Endothelial cell (in vitro differentiated cells): ENCODE measurements at regions not wholly inside any gene's neighbourhood (a gene's known extent, or its start where the extent isn't known, plus 50 kb on each side); places are given as distances from the start of the nearest gene placed in this dataset.

Experiments used
- DNase-seq: peaks from one replicate; pipeline ENCODE4 v3.0.0; 2021; ENCODE audit warnings: low spot score
- H3K27ac Mint-ChIP-seq: one replicate; pipeline ENCODE4 v1.8.0; 2021; ENCODE audit warnings: mixed read lengths, inconsistent platforms; ENCODE audit not compliant: unreplicated experiment
- H3K27me3 Mint-ChIP-seq: one replicate; pipeline ENCODE4 v1.8.0; 2021; ENCODE audit warnings: mild to moderate bottlenecking, moderate library complexity, mixed read lengths, inconsistent platforms; ENCODE audit not compliant: unreplicated experiment
- H3K36me3 Mint-ChIP-seq: one replicate; pipeline ENCODE4 v1.8.0; 2021; ENCODE audit warnings: mild to moderate bottlenecking, low read depth, mixed read lengths, inconsistent platforms; ENCODE audit not compliant: unreplicated experiment
- H3K4me1 Mint-ChIP-seq: one replicate; pipeline ENCODE4 v1.8.0; 2021; ENCODE audit warnings: mild to moderate bottlenecking, mixed read lengths, inconsistent platforms; ENCODE audit not compliant: unreplicated experiment
- H3K4me3 Mint-ChIP-seq: one replicate; pipeline ENCODE4 v1.8.0; 2021; ENCODE audit warnings: mild to moderate bottlenecking, mixed read lengths, inconsistent platforms; ENCODE audit not compliant: unreplicated experiment
- H3K9me3 Mint-ChIP-seq: one replicate; pipeline ENCODE4 v1.8.0; 2021; ENCODE audit warnings: mixed read lengths, inconsistent platforms; ENCODE audit not compliant: unreplicated experiment
- TF ChIP-seq, protein P1 (sequence below): fragments of 200-600 bp; sonication (generic); IDR thresholded peaks from one replicate; pipeline ENCODE4 v1.5.0; 2021; ENCODE audit warnings: antibody characterized with exemption; ENCODE audit not compliant: unreplicated experiment

DNA sequence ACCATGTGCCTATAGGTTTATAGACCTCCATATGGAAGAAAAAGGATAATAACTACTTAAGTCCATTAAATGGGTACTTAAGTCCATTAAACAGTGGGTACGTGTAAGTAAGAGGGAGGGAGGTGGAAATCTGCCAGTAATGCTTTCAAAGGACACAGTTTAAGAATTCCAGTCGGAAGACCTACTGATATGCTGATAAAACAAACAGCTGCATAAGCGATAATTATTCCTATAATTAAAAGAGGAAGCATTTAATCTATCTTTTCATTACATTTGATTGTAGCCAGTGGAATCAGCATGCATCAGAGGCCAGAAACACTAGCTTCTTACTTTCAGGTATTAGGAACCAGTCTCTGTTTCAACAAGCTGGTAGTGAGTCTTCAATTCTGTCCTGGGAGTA lies 96.4 kb upstream of the DDX18 start:
- Mint-ChIP-seq H3K36me3 (no peaks in the 10 kb centered on the region), H3K27me3 (no peaks in the 10 kb centered on the region)

DNA sequence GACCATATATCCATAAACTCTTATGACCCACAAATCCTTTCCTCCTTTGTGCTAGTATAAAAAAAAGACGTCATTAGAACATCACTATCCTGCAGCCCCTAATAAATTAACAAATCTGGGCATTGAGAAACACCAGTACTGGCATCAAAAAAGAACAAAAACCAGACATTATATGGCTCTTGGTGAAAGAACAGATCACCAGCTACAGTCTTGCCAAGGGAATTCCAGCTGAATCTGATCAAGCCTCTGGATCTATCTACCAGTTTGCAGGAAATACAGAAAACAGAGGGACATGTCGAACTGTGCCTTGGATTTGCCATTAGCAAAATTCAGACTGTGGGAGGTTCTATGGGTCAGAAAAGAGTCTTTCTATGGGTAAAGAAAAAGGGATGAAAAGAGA lies 93.7 kb upstream of the DDX18 start:
- Mint-ChIP-seq H3K27ac (no peak overlapping the region), H3K36me3 (no peaks in the 10 kb centered on the region), H3K9me3 (no peaks in the 10 kb centered on the region), H3K4me1 (no peaks in the 10 kb centered on the region), H3K4me3 (no peak overlapping the region), H3K27me3 (peaks cover 2% of the 10 kb centered on the region)
- DNase-seq, result no peak
- TF ChIP-seq, protein P1, sequence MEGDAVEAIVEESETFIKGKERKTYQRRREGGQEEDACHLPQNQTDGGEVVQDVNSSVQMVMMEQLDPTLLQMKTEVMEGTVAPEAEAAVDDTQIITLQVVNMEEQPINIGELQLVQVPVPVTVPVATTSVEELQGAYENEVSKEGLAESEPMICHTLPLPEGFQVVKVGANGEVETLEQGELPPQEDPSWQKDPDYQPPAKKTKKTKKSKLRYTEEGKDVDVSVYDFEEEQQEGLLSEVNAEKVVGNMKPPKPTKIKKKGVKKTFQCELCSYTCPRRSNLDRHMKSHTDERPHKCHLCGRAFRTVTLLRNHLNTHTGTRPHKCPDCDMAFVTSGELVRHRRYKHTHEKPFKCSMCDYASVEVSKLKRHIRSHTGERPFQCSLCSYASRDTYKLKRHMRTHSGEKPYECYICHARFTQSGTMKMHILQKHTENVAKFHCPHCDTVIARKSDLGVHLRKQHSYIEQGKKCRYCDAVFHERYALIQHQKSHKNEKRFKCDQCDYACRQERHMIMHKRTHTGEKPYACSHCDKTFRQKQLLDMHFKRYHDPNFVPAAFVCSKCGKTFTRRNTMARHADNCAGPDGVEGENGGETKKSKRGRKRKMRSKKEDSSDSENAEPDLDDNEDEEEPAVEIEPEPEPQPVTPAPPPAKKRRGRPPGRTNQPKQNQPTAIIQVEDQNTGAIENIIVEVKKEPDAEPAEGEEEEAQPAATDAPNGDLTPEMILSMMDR, result no peak

More for the DNA sequence above, 96.4 kb upstream of the DDX18 start:
- TF ChIP-seq, protein P1, result no peak
- Mint-ChIP-seq H3K27ac (no peak overlapping the region), H3K4me1 (no peaks in the 10 kb centered on the region), H3K4me3 (no peak overlapping the region), H3K9me3 (no peaks in the 10 kb centered on the region)
- no peak for DNase-seq

DNA sequence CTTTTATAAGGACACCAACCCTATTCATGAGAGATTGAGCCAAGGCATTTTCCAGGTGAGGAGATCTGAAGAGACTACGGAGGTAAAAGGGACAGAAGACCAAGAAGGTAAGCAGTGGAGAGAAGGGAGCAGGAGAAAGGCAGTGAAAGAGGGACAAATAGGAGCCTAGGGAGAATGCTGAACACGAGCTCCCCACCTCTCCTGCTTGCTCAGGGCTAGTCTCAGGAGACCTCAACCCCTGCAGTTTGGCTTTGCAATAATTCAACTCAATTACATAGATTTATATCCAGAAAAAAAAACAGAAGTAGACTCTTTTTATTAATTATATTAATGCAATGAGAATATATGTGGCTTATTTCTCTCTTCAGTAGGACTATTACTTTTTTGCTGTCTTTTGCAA lies 91.0 kb upstream of the DDX18 start:
- Mint-ChIP-seq H3K36me3 (no peaks in the 10 kb centered on the region), H3K4me3 (no peak overlapping the region), H3K27ac (no peak overlapping the region), H3K9me3 (no peaks in the 10 kb centered on the region), H3K4me1 (no peaks in the 10 kb centered on the region), H3K27me3 (peaks cover 2% of the 10 kb centered on the region)
- no peak for DNase-seq
- TF ChIP-seq, protein P1, result no peak

DNA sequence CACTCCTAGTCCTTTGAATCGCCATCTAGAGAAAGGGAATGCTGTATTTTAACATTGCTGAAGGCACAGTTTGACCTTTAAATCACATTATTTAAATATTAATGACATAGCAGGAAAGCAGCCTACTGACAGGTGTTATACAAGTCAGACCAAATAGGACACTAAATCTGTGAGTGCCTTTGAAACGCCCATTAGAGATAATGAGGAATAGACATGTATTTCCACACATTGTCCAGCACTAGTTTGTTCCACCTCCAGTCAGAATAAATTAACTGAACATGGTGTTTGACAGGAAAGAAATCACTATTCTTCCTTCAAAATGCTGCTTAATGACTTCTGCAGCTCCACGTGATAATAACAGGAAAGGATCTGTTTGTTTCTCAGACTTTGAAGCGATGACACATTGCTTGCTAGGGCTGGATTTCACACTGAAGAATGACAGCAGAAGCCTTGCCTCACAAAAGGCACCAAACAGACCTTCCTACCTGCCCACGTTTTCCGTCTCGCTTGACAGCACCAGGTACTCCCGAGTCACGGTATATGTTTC lies 90.5 kb upstream of the DDX18 start:
- Mint-ChIP-seq H3K9me3 (no peaks in the 10 kb centered on the region), H3K4me1 (no peaks in the 10 kb centered on the region), H3K27ac (no peak overlapping the region), H3K4me3 (no peak overlapping the region), H3K36me3 (no peaks in the 10 kb centered on the region), H3K27me3 (peaks cover 2% of the 10 kb centered on the region)
- TF ChIP-seq, protein P1, result no peak
- DNase-seq, result no peak

DNA sequence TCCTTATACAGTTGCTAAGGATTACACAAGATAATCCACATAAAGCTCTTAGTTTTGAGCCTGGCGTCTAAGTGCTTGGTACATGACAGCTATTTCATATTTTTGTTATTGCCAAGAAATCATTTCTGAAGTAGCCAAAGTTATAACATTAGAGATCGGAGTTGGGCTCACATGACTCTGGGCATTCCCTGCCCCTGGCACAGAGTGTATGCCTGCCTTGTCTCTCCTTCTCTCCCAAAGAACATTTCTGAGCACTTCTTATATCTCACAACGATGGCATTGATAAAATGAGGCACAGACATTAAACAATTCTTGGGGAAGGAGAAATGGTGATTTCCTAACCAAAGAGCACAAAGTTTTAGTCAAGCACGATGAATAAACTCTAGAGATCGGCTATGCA lies 87.7 kb upstream of the DDX18 start:
- no peaks in the 10 kb centered on the region for H3K9me3 Mint-ChIP-seq
- H3K27ac Mint-ChIP-seq, result no peak overlapping the region
- peaks cover 3% of the 10 kb centered on the region for H3K27me3 Mint-ChIP-seq
- TF ChIP-seq, protein P1, result no peak
- no peaks in the 10 kb centered on the region for H3K4me1 Mint-ChIP-seq
- no peak overlapping the region for H3K4me3 Mint-ChIP-seq
- no peak for DNase-seq
- H3K36me3 Mint-ChIP-seq, result no peaks in the 10 kb centered on the region
